A673 (cell line): ENCODE measurements at regions not wholly inside any gene's neighbourhood (a gene's known extent, or its start where the extent isn't known, plus 50 kb on each side); places are given as distances from the start of the nearest gene placed in this dataset.

Source experiments
- BruUV-seq: library from RNA; stranded (reverse); fragments of 400-500 nt; replicated peaks from 2 replicates; lab custom pipeline; 2021; lab: Mats Ljungman, UMichigan
- CTCF ChIA-PET: fragments of 300-600 bp; sonication (Branson Sonifier 250); formaldehyde crosslinking; loops from one replicate; lab custom pipeline; 2022; ENCODE audit warnings: antibody characterized with exemption; lab: Charles Lee
- POLR2A ChIA-PET: fragments of 300-600 bp; sonication (Branson Sonifier 250); formaldehyde crosslinking; loops from one replicate; lab custom pipeline; 2022; ENCODE audit warnings: antibody characterized with exemption; ENCODE audit not compliant: low non-redundant PET; lab: Charles Lee
- DNase-seq: peaks from one replicate; pipeline ENCODE4 v3.0.0-alpha.2; 2015; ENCODE audit warnings: low spot score
- H3K27ac ChIP-seq: fragments of 200-600 bp; sonication (generic); 2 replicates; pipeline ENCODE4 v1.5.1; 2016; ENCODE audit warnings: mixed run types, low read depth, mild to moderate bottlenecking, mixed read lengths, antibody characterized with exemption, low read length; ENCODE audit not compliant: poor library complexity, severe bottlenecking
- H3K27me3 ChIP-seq: fragments of 200-600 bp; sonication (generic); replicated peaks from 2 replicates; pipeline ENCODE4 v1.6.1; 2017; ENCODE audit warnings: mixed run types, low read depth, mild to moderate bottlenecking, mixed read lengths, antibody characterized with exemption, low read length; ENCODE audit not compliant: insufficient read depth, poor library complexity
- H3K36me3 ChIP-seq: fragments of 200-600 bp; sonication (generic); 2 replicates; pipeline ENCODE4 v1.6.1; 2016; ENCODE audit warnings: mixed run types, mild to moderate bottlenecking, mixed read lengths, antibody characterized with exemption, low read length; ENCODE audit not compliant: insufficient read depth, poor library complexity, severe bottlenecking
- H3K4me1 ChIP-seq: fragments of 200-600 bp; sonication (generic); 2 replicates; pipeline ENCODE4 v1.6.1; 2017; ENCODE audit warnings: mixed run types, mild to moderate bottlenecking, mixed read lengths, antibody characterized with exemption, low read length; ENCODE audit not compliant: insufficient read depth, poor library complexity, severe bottlenecking
- H3K4me3 ChIP-seq: fragments of 200-600 bp; sonication (generic); 2 replicates; pipeline ENCODE4 v1.5.1; 2016; ENCODE audit warnings: low read depth, mixed run types, mild to moderate bottlenecking, mixed read lengths, low read length; ENCODE audit not compliant: poor library complexity, severe bottlenecking
- H3K9me3 ChIP-seq: fragments of 200-600 bp; sonication (generic); 2 replicates; pipeline ENCODE4 v1.6.1; 2016; ENCODE audit warnings: mixed run types, low read depth, mild to moderate bottlenecking, mixed read lengths, antibody characterized with exemption, low read length; ENCODE audit not compliant: poor library complexity, severe bottlenecking
- CTCF ChIP-seq: fragments of 300-800, 200-600 bp; sonication (generic); conservative IDR thresholded peaks from 2 replicates; pipeline ENCODE4 v1.5.1; 2017; ENCODE audit warnings: low read depth, mild to moderate bottlenecking, antibody characterized with exemption, low read length, moderate library complexity, mixed read lengths
- EZH2 ChIP-seq: fragments of 200-600 bp; sonication (generic); IDR thresholded peaks from 2 replicates; pipeline ENCODE4 v1.6.1; 2017; ENCODE audit warnings: borderline replicate concordance, low read depth, mild to moderate bottlenecking, mixed read lengths, antibody characterized with exemption, low read length; ENCODE audit not compliant: poor library complexity, severe bottlenecking
- intact Hi-C: fragments of 100-400 bp; cut with micrococcal nuclease; formaldehyde crosslinking; loops from one replicate; pipeline ENCODE4 v1.10.0; 2022; ENCODE audit not compliant: unreplicated experiment

- ChIA-PET CTCF (no interaction called here), POLR2A (interaction anchor here (0.6 kb wide), 1 partner anchor 441 kb away, joined by 4 read pairs; no protein-coding TSS in a partner anchor)
- Histone ChIP-seq H3K9me3 (no peaks in the 10 kb centered on the region), H3K36me3 (no peaks in the 10 kb centered on the region), H3K4me1 (peaks cover 6% of the 10 kb centered on the region), H3K27ac (no peak overlapping the region), H3K4me3 (no peak overlapping the region), H3K27me3 (no peaks in the 10 kb centered on the region)
- DNase-seq = no peak
- no peak for TF ChIP-seq EZH2
- TF ChIP-seq CTCF = no peak
- no TSS peak for BruUV-seq
- intact Hi-C loops = no loop called here
Measured at GRCh38 chr21:35475009-35475408, 425.9 kb upstream of the RUNX1 start.

GRCh38 chr21:35473496-35473895 is 424.4 kb upstream of the RUNX1 start:
- POLR2A ChIA-PET = no interaction called here
- BruUV-seq = no TSS peak
- Histone ChIP-seq H3K9me3 (no peaks in the 10 kb centered on the region), H3K4me3 (no peak overlapping the region), H3K36me3 (no peaks in the 10 kb centered on the region), H3K27ac (no peak overlapping the region), H3K27me3 (no peaks in the 10 kb centered on the region), H3K4me1 (peaks cover 6% of the 10 kb centered on the region)
- no peak for DNase-seq
- no peak for TF ChIP-seq CTCF
- TF ChIP-seq EZH2 = no peak
- CTCF ChIA-PET = no interaction called here
- intact Hi-C loops = no loop called here

- no peak for DNase-seq
- H3K27me3 ChIP-seq = no peaks in the 10 kb centered on the region
- peaks cover 3% of the 10 kb centered on the region for H3K4me1 ChIP-seq
- H3K9me3 ChIP-seq = no peaks in the 10 kb centered on the region
- intact Hi-C loops = no loop called here
- H3K4me3 ChIP-seq = no peak overlapping the region
- BruUV-seq = no TSS peak
- H3K27ac ChIP-seq = no peak overlapping the region
- no peak for TF ChIP-seq EZH2
- POLR2A ChIA-PET = no interaction called here
- CTCF ChIA-PET = no interaction called here
- no peaks in the 10 kb centered on the region for H3K36me3 ChIP-seq
Measured at GRCh38 chr21:35470522-35470921, 421.4 kb upstream of the RUNX1 start.

- H3K36me3 ChIP-seq = no peaks in the 10 kb centered on the region
- H3K4me1 ChIP-seq = no peaks in the 10 kb centered on the region
- H3K4me3 ChIP-seq = no peak overlapping the region
- intact Hi-C loops = no loop called here
- no TSS peak for BruUV-seq
- H3K9me3 ChIP-seq = no peaks in the 10 kb centered on the region
- ChIA-PET POLR2A (no interaction called here), CTCF (no interaction called here)
- no peaks in the 10 kb centered on the region for H3K27me3 ChIP-seq
- no peak for DNase-seq
- TF ChIP-seq CTCF = no peak
- TF ChIP-seq EZH2 = no peak
- H3K27ac ChIP-seq = no peak overlapping the region
Measured at GRCh38 chr21:35469498-35469897, 420.4 kb upstream of the RUNX1 start.
